C4-2B (cell line): ENCODE measurements at regions not wholly inside any gene's neighbourhood (a gene's known extent, or its start where the extent isn't known, plus 50 kb on each side); places are given as distances from the start of the nearest gene placed in this dataset.

ENCODE experiments used
- H3K27ac ChIP-seq: fragments of 450-650 bp; 2 replicates; pipeline ENCODE4 v1.5.1; 2017
- CTCF ChIP-seq: fragments of 450-650 bp; conservative IDR thresholded peaks from 2 replicates; pipeline ENCODE4 v1.5.1; 2017; ENCODE audit warnings: mild to moderate bottlenecking
- ZFX ChIP-seq: fragments of 450-650 bp; IDR thresholded peaks from 2 replicates; pipeline ENCODE4 v1.6.1; 2017

GRCh38 chr15:58273104-58273503 lies 134.9 kb downstream of the AQP9 start:
- no peak for TF ChIP-seq CTCF
- TF ChIP-seq ZFX, result no peak
- no peak overlapping the region for H3K27ac ChIP-seq

GRCh38 chr15:58274885-58275284 lies 136.7 kb downstream of the AQP9 start:
- no peak for TF ChIP-seq ZFX
- no peak for TF ChIP-seq CTCF
- no peak overlapping the region for H3K27ac ChIP-seq

- TF ChIP-seq CTCF (no peak), ZFX (no peak)
- no peak overlapping the region for H3K27ac ChIP-seq
Observed at GRCh38 chr15:58275785-58276184, 137.6 kb downstream of the AQP9 start.

- H3K27ac ChIP-seq, result no peak overlapping the region
- TF ChIP-seq ZFX (no peak), CTCF (no peak)
Observed at GRCh38 chr15:58276924-58277323, 138.7 kb downstream of the AQP9 start.

GRCh38 chr15:58277333-58277732 lies 139.2 kb downstream of the AQP9 start:
- TF ChIP-seq ZFX, result no peak
- H3K27ac ChIP-seq, result no peak overlapping the region

GRCh38 chr15:58279106-58279505 lies 140.9 kb downstream of the AQP9 start:
- H3K27ac ChIP-seq, result no peak overlapping the region
- TF ChIP-seq ZFX (no peak), CTCF (no peak)

- no peak for TF ChIP-seq CTCF
- TF ChIP-seq ZFX, result no peak
Observed at GRCh38 chr15:58279654-58280053, 141.5 kb downstream of the AQP9 start.

GRCh38 chr15:58282060-58282708 lies 144.0 kb downstream of the AQP9 start:
- no peak overlapping the region for H3K27ac ChIP-seq
- no peak for TF ChIP-seq ZFX
- TF ChIP-seq CTCF, result no peak

More at GRCh38 chr15:58279654-58280053, 141.5 kb downstream of the AQP9 start:
- no peak overlapping the region for H3K27ac ChIP-seq
